Mesodermal cell (in vitro differentiated cells): ENCODE measurements at regions not wholly inside any gene's neighbourhood (a gene's known extent, or its start where the extent isn't known, plus 50 kb on each side); places are given as distances from the start of the nearest gene placed in this dataset.

Source experiments
- H3K27ac ChIP-seq: 2 replicates; pipeline ENCODE4 v1.7.0; 2013; ENCODE audit warnings: mild to moderate bottlenecking, low read depth, low read length, moderate library complexity; ENCODE audit not compliant: severe bottlenecking
- H3K36me3 ChIP-seq: 2 replicates; pipeline ENCODE4 v1.7.1; 2013; ENCODE audit warnings: mild to moderate bottlenecking, low read length, moderate library complexity; ENCODE audit not compliant: control insufficient read depth, insufficient read depth
- H3K4me1 ChIP-seq: one replicate; pipeline ENCODE4 v1.7.1; 2013; ENCODE audit warnings: mild to moderate bottlenecking, low read length; ENCODE audit not compliant: insufficient read depth, control insufficient read depth, poor library complexity, severe bottlenecking
- H3K4me3 ChIP-seq: 2 replicates; pipeline ENCODE4 v1.7.0; 2013; ENCODE audit warnings: low read length, control low read depth, mild to moderate bottlenecking; ENCODE audit not compliant: insufficient read depth, poor library complexity, severe bottlenecking; ENCODE audit errors: extremely low read depth
- H3K9me3 ChIP-seq: 2 replicates; pipeline ENCODE4 v1.7.1; 2013; ENCODE audit warnings: mild to moderate bottlenecking, low read length, moderate library complexity; ENCODE audit not compliant: control insufficient read depth
- WGBS, 2 experiments: methylation state at CpG; one replicate each; pipeline ENCODE4 v1.1.5; 2013; ENCODE audit warnings: missing lambda C conversion rate in 2 of 2; ENCODE audit not compliant: insufficient coverage in 2 of 2; 5-methylcytosine and 5-hydroxymethylcytosine counted together

GRCh38 chr7:115647712-115648111 is 382.9 kb downstream of the TFEC start:
- Histone ChIP-seq H3K4me3 (no peak overlapping the region), H3K27ac (no peak overlapping the region), H3K4me1 (no peaks in the 10 kb centered on the region), H3K36me3 (no peaks in the 10 kb centered on the region), H3K9me3 (no peaks in the 10 kb centered on the region)
- WGBS, 2 experiments = 67 to 75% methylated on average over 1 to 2 of the region's 3 CpGs

- Histone ChIP-seq H3K27ac (no peak overlapping the region), H3K4me3 (no peak overlapping the region), H3K36me3 (no peaks in the 10 kb centered on the region), H3K9me3 (no peaks in the 10 kb centered on the region), H3K4me1 (no peaks in the 10 kb centered on the region)
Observed at GRCh38 chr7:115642194-115642593, 388.4 kb downstream of the TFEC start.

- Histone ChIP-seq H3K36me3 (no peaks in the 10 kb centered on the region), H3K4me1 (no peaks in the 10 kb centered on the region), H3K9me3 (no peaks in the 10 kb centered on the region), H3K4me3 (no peak overlapping the region), H3K27ac (no peak overlapping the region)
- WGBS, 2 experiments = 78 to 98% methylated on average over 2 to 3 of the region's 4 CpGs
Observed at GRCh38 chr7:115638853-115639252, 391.7 kb downstream of the TFEC start.

- WGBS, 2 experiments = 69% methylated on average over 2 of the region's 2 CpGs
- H3K27ac ChIP-seq = no peak overlapping the region
- H3K4me3 ChIP-seq = no peak overlapping the region
- H3K9me3 ChIP-seq = no peaks in the 10 kb centered on the region
- H3K36me3 ChIP-seq = no peaks in the 10 kb centered on the region
- no peaks in the 10 kb centered on the region for H3K4me1 ChIP-seq
Observed at GRCh38 chr7:115637128-115637527, 393.4 kb downstream of the TFEC start.

- WGBS, 2 experiments = 92% methylated on average over 2 of the region's 6 CpGs; no CpG with 5 or more reads in 1 of the 2 experiments
- Histone ChIP-seq H3K4me1 (no peaks in the 10 kb centered on the region), H3K36me3 (no peaks in the 10 kb centered on the region), H3K27ac (no peak overlapping the region), H3K4me3 (no peak overlapping the region), H3K9me3 (no peaks in the 10 kb centered on the region)
Observed at GRCh38 chr7:115635876-115636275, 394.7 kb downstream of the TFEC start.

- WGBS, 2 experiments = 60% methylated on average over 1 of the region's 1 CpG; no CpG with 5 or more reads in 1 of the 2 experiments
- H3K27ac ChIP-seq = no peak overlapping the region
- no peaks in the 10 kb centered on the region for H3K9me3 ChIP-seq
Observed at GRCh38 chr7:115635376-115635775, 395.2 kb downstream of the TFEC start.

GRCh38 chr7:115634633-115635032 is 395.9 kb downstream of the TFEC start:
- no peak overlapping the region for H3K27ac ChIP-seq
- H3K4me3 ChIP-seq = no peak overlapping the region
- H3K4me1 ChIP-seq = no peaks in the 10 kb centered on the region
- no peaks in the 10 kb centered on the region for H3K9me3 ChIP-seq
- no peaks in the 10 kb centered on the region for H3K36me3 ChIP-seq
- 100% methylated on average over 3 of the region's 4 CpGs; no CpG with 5 or more reads in 1 of the 2 experiments for WGBS, 2 experiments

More at GRCh38 chr7:115635376-115635775, 395.2 kb downstream of the TFEC start:
- Histone ChIP-seq H3K4me1 (no peaks in the 10 kb centered on the region), H3K4me3 (no peak overlapping the region), H3K36me3 (no peaks in the 10 kb centered on the region)

- Histone ChIP-seq H3K36me3 (no peaks in the 10 kb centered on the region), H3K4me1 (no peaks in the 10 kb centered on the region), H3K4me3 (no peak overlapping the region), H3K9me3 (no peaks in the 10 kb centered on the region), H3K27ac (no peak overlapping the region)
- 93 to 97% methylated on average over 5 of the region's 5 CpGs for WGBS, 2 experiments
Observed at GRCh38 chr7:115632636-115633035, 397.9 kb downstream of the TFEC start.

GRCh38 chr7:115631782-115632181 is 398.8 kb downstream of the TFEC start:
- Histone ChIP-seq H3K36me3 (no peaks in the 10 kb centered on the region), H3K27ac (no peak overlapping the region), H3K9me3 (no peaks in the 10 kb centered on the region), H3K4me1 (no peaks in the 10 kb centered on the region), H3K4me3 (no peak overlapping the region)
- 87 to 88% methylated on average over 2 to 4 of the region's 6 CpGs for WGBS, 2 experiments

GRCh38 chr7:115630049-115630448 is 400.5 kb downstream of the TFEC start:
- Histone ChIP-seq H3K4me1 (no peaks in the 10 kb centered on the region), H3K27ac (no peak overlapping the region), H3K9me3 (no peaks in the 10 kb centered on the region), H3K4me3 (no peak overlapping the region), H3K36me3 (no peaks in the 10 kb centered on the region)
- 94 to 100% methylated on average over 2 to 4 of the region's 4 CpGs for WGBS, 2 experiments

- 80 to 83% methylated on average over 1 of the region's 3 CpGs for WGBS, 2 experiments
- Histone ChIP-seq H3K27ac (no peak overlapping the region), H3K9me3 (no peaks in the 10 kb centered on the region), H3K4me1 (no peaks in the 10 kb centered on the region), H3K4me3 (no peak overlapping the region), H3K36me3 (no peaks in the 10 kb centered on the region)
Observed at GRCh38 chr7:115618676-115619075, 411.9 kb downstream of the TFEC start.
